K562 (cell line): ENCODE measurements at regions not wholly inside any gene's neighbourhood (a gene's known extent, or its start where the extent isn't known, plus 50 kb on each side); places are given as distances from the start of the nearest gene placed in this dataset.

Source experiments
- ATAC-seq: fragments of 200-7000 bp; cut with Tn5 transposase; 3 replicates; pipeline ENCODE4 v1.9.1; 2020; ENCODE audit warnings: moderate library complexity
- BruUV-seq: library from RNA; stranded (reverse); fragments of 400-500 nt; replicated peaks from 2 replicates; lab custom pipeline; 2021; lab: Mats Ljungman, UMichigan
- CTCF ChIA-PET: fragments of 300-600 bp; formaldehyde crosslinking; extraction: SDS; loops from one replicate; lab custom pipeline; 2021; ENCODE audit warnings: low intra/inter-chr PET ratio; lab: Yijun Ruan, JAX
- POLR2A ChIA-PET: fragments of 300-600, 350-650 bp; sonication (Branson Sonifier 250); formaldehyde crosslinking; extraction: SDS; loops from one replicate; lab custom pipeline; 2021; ENCODE audit warnings: antibody characterized with exemption, inconsistent platforms; lab: Yijun Ruan, JAX
- DNase-seq, 4 experiments: peaks; one replicate each; pipeline versions ENCODE4 v3.0.0 to v3.0.0-alpha.2; 2011 to 2018; ENCODE audit warnings: low spot score in 3 of 4, mixed read lengths in 3 of 4; ENCODE audit errors: extremely low read depth in 1 of 4
- FAIRE-seq: peaks from 2 replicates; lab custom pipeline; 2011; peaks lifted over from hg19 to GRCh38; lab: Jason Lieb, UNC
- H2AFZ ChIP-seq: 2 replicates; pipeline ENCODE4 v1.6.0; 2011; ENCODE audit warnings: low read depth, low read length, control low read depth, inconsistent platforms
- H3K27ac ChIP-seq: fragments of 200-600 bp; 3 replicates; pipeline ENCODE4 v1.8.0; 2011; ENCODE audit warnings: low read depth, mild to moderate bottlenecking, control low read depth, inconsistent platforms, low read length, moderate library complexity, mixed read lengths; ENCODE audit errors: extremely low read depth
- H3K27me3 ChIP-seq, 2 experiments: fragments of 300-600 bp in 1 of 2; 2 replicates in 1 of 2; 3 replicates in 1 of 2; pipeline versions ENCODE4 v1.6.0 to v1.8.0; 2011; ENCODE audit warnings: inconsistent platforms in 2 of 2, low read length in 2 of 2, mild to moderate bottlenecking in 1 of 2, mixed read lengths in 1 of 2, moderate library complexity in 1 of 2; ENCODE audit not compliant: control insufficient read depth in 2 of 2, insufficient read depth in 2 of 2
- H3K36me3 ChIP-seq: fragments of 300-600 bp; 3 replicates; pipeline ENCODE4 v1.8.0; 2011; ENCODE audit warnings: mild to moderate bottlenecking, low read length, inconsistent platforms; ENCODE audit not compliant: control insufficient read depth, insufficient read depth
- H3K4me1 ChIP-seq, 2 experiments: fragments of 200-600 bp in 1 of 2; replicated peaks in 1 of 2; 2 replicates in 1 of 2; 3 replicates in 1 of 2; pipeline versions ENCODE4 v1.5.1 to v1.8.0; 2011; ENCODE audit warnings: inconsistent platforms in 2 of 2, low read length in 2 of 2, mild to moderate bottlenecking in 1 of 2, mixed read lengths in 1 of 2, moderate library complexity in 1 of 2; ENCODE audit not compliant: control insufficient read depth in 2 of 2, insufficient read depth in 2 of 2
- H3K4me2 ChIP-seq: 2 replicates; pipeline ENCODE4 v1.6.1; 2011; ENCODE audit warnings: low read length, control low read depth, inconsistent platforms, mixed read lengths; ENCODE audit not compliant: insufficient read depth
- H3K4me3 ChIP-seq: fragments of 200-600 bp; sonication (generic), shearing (Covaris generic); 2 replicates; pipeline ENCODE4 v1.5.1; 2016; ENCODE audit warnings: control low read depth, inconsistent platforms
- H3K79me2 ChIP-seq: fragments of 200-600 bp; 3 replicates; pipeline ENCODE4 v1.8.0; 2011; ENCODE audit warnings: low read length, inconsistent platforms; ENCODE audit not compliant: control insufficient read depth, insufficient read depth
- H3K9ac ChIP-seq, 2 experiments: 2 replicates each; pipeline versions ENCODE4 v1.6.0 to v1.6.1; 2011; ENCODE audit warnings: low read depth in 2 of 2, low read length in 2 of 2, control low read depth in 1 of 2, inconsistent platforms in 1 of 2, mild to moderate bottlenecking in 1 of 2, mixed read lengths in 1 of 2; ENCODE audit not compliant: insufficient read depth in 1 of 2
- H3K9me1 ChIP-seq: one replicate; pipeline ENCODE4 v1.6.0; 2011; ENCODE audit warnings: inconsistent platforms, mild to moderate bottlenecking, low read length, moderate library complexity; ENCODE audit not compliant: control insufficient read depth, insufficient read depth
- H3K9me3 ChIP-seq: replicated peaks from 2 replicates; pipeline ENCODE4 v1.5.1; 2011; ENCODE audit warnings: low read depth, low read length, inconsistent platforms; ENCODE audit not compliant: control insufficient read depth, insufficient read depth
- H4K20me1 ChIP-seq: replicated peaks from 2 replicates; pipeline ENCODE4 v1.6.1; 2011; ENCODE audit warnings: low read length, inconsistent platforms, mixed read lengths; ENCODE audit not compliant: control insufficient read depth, insufficient read depth
- ESRRB ChIP-seq: fragments of 250-450 bp; sonication (Bioruptor Pico); IDR thresholded peaks from 2 replicates; pipeline ENCODE4 v1.5.0; 2020; ENCODE audit warnings: mild to moderate bottlenecking, moderate library complexity, borderline replicate concordance
- POU5F1 ChIP-seq: fragments of 150-350 bp; IDR thresholded peaks from 2 replicates; pipeline ENCODE4 v1.6.1; 2014; ENCODE audit warnings: borderline replicate concordance, low read length, low read depth, mild to moderate bottlenecking; ENCODE audit not compliant: partially characterized antibody
- TRIM24 ChIP-seq, 2 experiments: fragments of 450-650 bp; IDR thresholded peaks; 2 replicates each; pipeline ENCODE4 v1.6.1; 2016
- ZNF76 ChIP-seq: fragments of 250-450 bp; sonication (Bioruptor Pico); IDR thresholded peaks from 2 replicates; pipeline ENCODE4 v1.4.0; 2020; ENCODE audit warnings: mild to moderate bottlenecking, moderate library complexity, borderline replicate concordance
- WGBS: fragments of 100-300 bp; shearing (Covaris generic); methylation state at CpG from one replicate; pipeline ENCODE4 v1.1.6; 2016; ENCODE audit warnings: low coverage, mixed read lengths; ENCODE audit not compliant: insufficient coverage; ENCODE audit errors: missing lambda C conversion rate; 5-methylcytosine and 5-hydroxymethylcytosine counted together
- in situ Hi-C: fragments of 300-500 bp; cut with MboI; formaldehyde crosslinking; loops from 4 replicates; pipeline ENCODE4 v1.15.0; 2018; ENCODE audit warnings: inconsistent platforms, mixed read lengths
- intact Hi-C: fragments of 100-400 bp; cut with micrococcal nuclease; formaldehyde crosslinking; loops from 2 replicates; pipeline ENCODE4 v1.14.2; 2022
- TF ChIP-seq, protein P1 (sequence below): sonication (generic); IDR thresholded peaks from 2 replicates; pipeline ENCODE4 v1.6.1; 2016
- TF ChIP-seq, protein P2 (sequence below): fragments of 450-650 bp; IDR thresholded peaks from 2 replicates; pipeline ENCODE4 v1.6.1; 2018; ENCODE audit not compliant: partially characterized antibody
- TF ChIP-seq, protein P3 (sequence below): sonication (generic); formaldehyde crosslinking; IDR thresholded peaks from 2 replicates; pipeline ENCODE4 v1.8.1; 2023; ENCODE audit warnings: mild to moderate bottlenecking, missing genetic modification reagents, moderate library complexity

DNA sequence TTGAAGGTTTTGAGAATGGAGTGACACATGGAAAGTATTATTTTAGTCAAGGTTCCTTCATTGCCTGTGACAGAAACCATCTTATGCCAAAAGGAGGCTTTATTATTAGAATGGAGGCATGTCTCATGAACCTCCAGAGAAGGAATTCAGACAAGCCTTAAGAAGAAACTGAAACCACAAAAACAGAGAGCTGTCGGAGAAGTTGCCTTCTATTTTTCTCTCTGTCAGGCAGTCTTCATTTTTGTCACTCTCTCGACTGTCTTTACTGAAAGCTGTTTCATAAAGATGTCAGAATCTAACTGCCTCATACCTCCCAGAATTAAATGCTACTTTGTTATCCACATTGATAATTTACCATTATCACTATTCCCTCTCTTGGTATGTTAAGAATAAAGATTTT, 434.7 kb upstream of the ADGRL4 start (continued):
- TF ChIP-seq, protein P1, sequence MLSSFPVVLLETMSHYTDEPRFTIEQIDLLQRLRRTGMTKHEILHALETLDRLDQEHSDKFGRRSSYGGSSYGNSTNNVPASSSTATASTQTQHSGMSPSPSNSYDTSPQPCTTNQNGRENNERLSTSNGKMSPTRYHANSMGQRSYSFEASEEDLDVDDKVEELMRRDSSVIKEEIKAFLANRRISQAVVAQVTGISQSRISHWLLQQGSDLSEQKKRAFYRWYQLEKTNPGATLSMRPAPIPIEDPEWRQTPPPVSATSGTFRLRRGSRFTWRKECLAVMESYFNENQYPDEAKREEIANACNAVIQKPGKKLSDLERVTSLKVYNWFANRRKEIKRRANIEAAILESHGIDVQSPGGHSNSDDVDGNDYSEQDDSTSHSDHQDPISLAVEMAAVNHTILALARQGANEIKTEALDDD, result no peak
- TF ChIP-seq, all 486 proteins: peak for 0

DNA sequence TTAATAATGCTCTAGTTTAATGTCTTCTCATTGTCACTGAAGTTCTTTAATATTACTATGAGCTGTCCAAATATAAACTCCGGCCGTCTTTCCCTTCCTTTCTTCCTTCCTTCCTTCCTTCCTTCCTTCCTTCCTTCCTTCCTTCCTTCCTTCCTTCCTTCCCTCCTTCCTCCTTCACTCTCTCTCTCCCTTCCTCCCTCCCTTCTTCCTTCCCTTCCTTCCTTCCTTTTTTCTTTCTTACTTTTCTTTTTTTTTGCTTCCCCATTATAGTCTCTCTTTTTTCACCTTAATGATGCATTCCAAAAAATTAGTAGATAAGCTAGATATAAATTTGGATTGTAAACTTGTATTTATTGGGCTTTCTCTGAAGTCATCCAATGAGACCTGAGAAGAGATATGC, 431.0 kb upstream of the ADGRL4 start:
- no peaks in the 10 kb centered on the region for H4K20me1 ChIP-seq
- no peak overlapping the region for H3K27ac ChIP-seq
- no peaks in the 10 kb centered on the region for H3K27me3 ChIP-seq
- H2AFZ ChIP-seq, result no peak overlapping the region
- H3K79me2 ChIP-seq, result no peaks in the 10 kb centered on the region
- no peak overlapping the region for H3K4me2 ChIP-seq
- 0% methylated on average over 2 of the region's 2 CpGs for WGBS
- intact Hi-C loops, result no loop called here
- H3K9me3 ChIP-seq, result 0 out of 2 replicates have a peak, but pooled peaks cover 2% of the 10 kb centered on the region
- in situ Hi-C loops, result no loop called here
- no peak overlapping the region for H3K9ac ChIP-seq
- no peak for FAIRE-seq
- no peaks in the 10 kb centered on the region for H3K9me1 ChIP-seq
- no peaks in the 10 kb centered on the region for H3K4me1 ChIP-seq
- no peak for ATAC-seq
- BruUV-seq, result no TSS peak
- no peak for DNase-seq
- CTCF ChIA-PET, result no interaction called here
- H3K4me3 ChIP-seq, result no peak overlapping the region
- no peaks in the 10 kb centered on the region for H3K36me3 ChIP-seq
- POLR2A ChIA-PET, result no interaction called here
- TF ChIP-seq POU5F1, result no peak
- no peak for TF ChIP-seq TRIM24 (IDR thresholded peaks at IDR 0.05)
- TF ChIP-seq ZNF76 (CRISPR knock-in tag), result no peak
- TF ChIP-seq ESRRB (CRISPR knock-in tag), result no peak
- TF ChIP-seq, protein P2, sequence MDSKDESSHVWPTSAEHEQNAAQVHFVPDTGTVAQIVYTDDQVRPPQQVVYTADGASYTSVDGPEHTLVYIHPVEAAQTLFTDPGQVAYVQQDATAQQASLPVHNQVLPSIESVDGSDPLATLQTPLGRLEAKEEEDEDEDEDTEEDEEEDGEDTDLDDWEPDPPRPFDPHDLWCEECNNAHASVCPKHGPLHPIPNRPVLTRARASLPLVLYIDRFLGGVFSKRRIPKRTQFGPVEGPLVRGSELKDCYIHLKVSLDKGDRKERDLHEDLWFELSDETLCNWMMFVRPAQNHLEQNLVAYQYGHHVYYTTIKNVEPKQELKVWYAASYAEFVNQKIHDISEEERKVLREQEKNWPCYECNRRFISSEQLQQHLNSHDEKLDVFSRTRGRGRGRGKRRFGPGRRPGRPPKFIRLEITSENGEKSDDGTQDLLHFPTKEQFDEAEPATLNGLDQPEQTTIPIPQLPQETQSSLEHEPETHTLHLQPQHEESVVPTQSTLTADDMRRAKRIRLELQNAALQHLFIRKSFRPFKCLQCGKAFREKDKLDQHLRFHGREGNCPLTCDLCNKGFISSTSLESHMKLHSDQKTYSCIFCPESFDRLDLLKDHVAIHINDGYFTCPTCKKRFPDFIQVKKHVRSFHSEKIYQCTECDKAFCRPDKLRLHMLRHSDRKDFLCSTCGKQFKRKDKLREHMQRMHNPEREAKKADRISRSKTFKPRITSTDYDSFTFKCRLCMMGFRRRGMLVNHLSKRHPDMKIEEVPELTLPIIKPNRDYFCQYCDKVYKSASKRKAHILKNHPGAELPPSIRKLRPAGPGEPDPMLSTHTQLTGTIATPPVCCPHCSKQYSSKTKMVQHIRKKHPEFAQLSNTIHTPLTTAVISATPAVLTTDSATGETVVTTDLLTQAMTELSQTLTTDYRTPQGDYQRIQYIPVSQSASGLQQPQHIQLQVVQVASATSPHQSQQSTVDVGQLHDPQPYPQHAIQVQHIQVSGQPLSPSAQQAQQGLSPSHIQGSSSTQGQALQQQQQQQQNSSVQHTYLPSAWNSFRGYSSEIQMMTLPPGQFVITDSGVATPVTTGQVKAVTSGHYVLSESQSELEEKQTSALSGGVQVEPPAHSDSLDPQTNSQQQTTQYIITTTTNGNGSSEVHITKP, result no peak
- TF ChIP-seq, protein P3, sequence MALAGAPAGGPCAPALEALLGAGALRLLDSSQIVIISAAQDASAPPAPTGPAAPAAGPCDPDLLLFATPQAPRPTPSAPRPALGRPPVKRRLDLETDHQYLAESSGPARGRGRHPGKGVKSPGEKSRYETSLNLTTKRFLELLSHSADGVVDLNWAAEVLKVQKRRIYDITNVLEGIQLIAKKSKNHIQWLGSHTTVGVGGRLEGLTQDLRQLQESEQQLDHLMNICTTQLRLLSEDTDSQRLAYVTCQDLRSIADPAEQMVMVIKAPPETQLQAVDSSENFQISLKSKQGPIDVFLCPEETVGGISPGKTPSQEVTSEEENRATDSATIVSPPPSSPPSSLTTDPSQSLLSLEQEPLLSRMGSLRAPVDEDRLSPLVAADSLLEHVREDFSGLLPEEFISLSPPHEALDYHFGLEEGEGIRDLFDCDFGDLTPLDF (CRISPR knock-in tag), result no peak
